Ishikawa (cell line): ENCODE measurements at regions not wholly inside any gene's neighbourhood (a gene's known extent, or its start where the extent isn't known, plus 50 kb on each side); places are given as distances from the start of the nearest gene placed in this dataset.

Source experiments
- EGR1 ChIP-seq: IDR thresholded peaks from 2 replicates; pipeline ENCODE4 v1.6.1; 2012
- EP300 ChIP-seq: IDR thresholded peaks from 2 replicates; pipeline ENCODE4 v1.6.1; 2012; ENCODE audit warnings: borderline replicate concordance
- FOXM1 ChIP-seq: IDR thresholded peaks from 2 replicates; pipeline ENCODE4 v1.6.1; 2012; ENCODE audit warnings: low read depth, borderline replicate concordance
- NFIC ChIP-seq: IDR thresholded peaks from 2 replicates; pipeline ENCODE4 v1.6.1; 2012
- REST ChIP-seq: IDR thresholded peaks from 2 replicates; pipeline ENCODE4 v1.6.1; 2012; ENCODE audit warnings: low read depth, mild to moderate bottlenecking
- TEAD4 ChIP-seq: IDR thresholded peaks from 2 replicates; pipeline ENCODE4 v1.6.1; 2012
- YY1 ChIP-seq: IDR thresholded peaks from 2 replicates; pipeline ENCODE4 v1.6.1; 2012; ENCODE audit warnings: low read depth
- TF ChIP-seq, protein P1 (sequence below): IDR thresholded peaks from 2 replicates; pipeline ENCODE4 v1.6.1; 2012

DNA sequence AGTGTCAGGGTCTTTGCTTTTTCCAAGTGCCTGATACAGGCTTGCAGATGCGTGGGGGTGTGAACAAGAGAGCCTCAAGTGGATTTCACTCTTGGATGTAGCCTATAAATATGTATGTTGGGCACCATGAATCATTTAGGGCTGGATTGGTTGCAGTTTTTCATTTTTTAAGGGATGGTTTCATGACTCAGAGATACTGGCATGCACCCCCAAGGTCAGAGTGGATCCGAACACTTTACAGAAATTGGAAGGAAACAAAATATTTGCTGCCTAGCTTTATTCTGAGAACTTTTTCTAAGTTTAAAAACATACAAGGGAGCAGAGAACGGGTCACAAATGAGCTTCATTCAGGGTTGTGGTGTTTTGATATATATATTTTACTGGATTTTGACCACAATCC lies 436.8 kb upstream of the ERCC4 start:
- TF ChIP-seq FOXM1 (no peak), EP300 (no peak), EGR1 (no peak), TEAD4 (no peak), NFIC (no peak), REST (no peak), YY1 (no peak)
- TF ChIP-seq, protein P1, sequence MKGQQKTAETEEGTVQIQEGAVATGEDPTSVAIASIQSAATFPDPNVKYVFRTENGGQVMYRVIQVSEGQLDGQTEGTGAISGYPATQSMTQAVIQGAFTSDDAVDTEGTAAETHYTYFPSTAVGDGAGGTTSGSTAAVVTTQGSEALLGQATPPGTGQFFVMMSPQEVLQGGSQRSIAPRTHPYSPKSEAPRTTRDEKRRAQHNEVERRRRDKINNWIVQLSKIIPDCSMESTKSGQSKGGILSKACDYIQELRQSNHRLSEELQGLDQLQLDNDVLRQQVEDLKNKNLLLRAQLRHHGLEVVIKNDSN, result no peak
